Liver (tissue), 8 donors: ENCODE measurements at regions not wholly inside any gene's neighbourhood (a gene's known extent, or its start where the extent isn't known, plus 50 kb on each side); places are given as distances from the start of the nearest gene placed in this dataset.

Source experiments
- DNase-seq: peaks from one replicate; pipeline ENCODE4 v3.0.0-alpha.2; 2017; ENCODE audit warnings: low spot score
- H3K27ac ChIP-seq, 2 donors: one replicate each; pipeline ENCODE4 v1.7.0; 2013; ENCODE audit warnings: inconsistent platforms in 2 of 2, low read length in 2 of 2, control low read depth in 1 of 2, low read depth in 1 of 2, mild to moderate bottlenecking in 1 of 2
- H3K27me3 ChIP-seq, 4 donors: one replicate each; pipeline versions ENCODE4 v1.6.1 to v1.7.0; 2013; ENCODE audit warnings: low read length in 3 of 4, inconsistent platforms in 1 of 4, mild to moderate bottlenecking in 1 of 4, moderate library complexity in 1 of 4; ENCODE audit not compliant: control insufficient read depth in 4 of 4, insufficient read depth in 4 of 4
- H3K36me3 ChIP-seq, 4 donors: one replicate each; pipeline versions ENCODE4 v1.6.1 to v1.7.0; 2013; ENCODE audit warnings: low read length in 3 of 4, mild to moderate bottlenecking in 3 of 4, low read depth in 1 of 4, moderate library complexity in 1 of 4; ENCODE audit not compliant: control insufficient read depth in 4 of 4, insufficient read depth in 3 of 4
- H3K4me1 ChIP-seq, 4 donors: one replicate each; pipeline versions ENCODE4 v1.6.1 to v1.7.0; 2013; ENCODE audit warnings: low read length in 3 of 4, mild to moderate bottlenecking in 3 of 4, moderate library complexity in 1 of 4; ENCODE audit not compliant: control insufficient read depth in 4 of 4, insufficient read depth in 4 of 4
- H3K4me3 ChIP-seq, 3 donors: one replicate each; pipeline versions ENCODE4 v1.6.1 to v1.7.0; 2013; ENCODE audit warnings: low read length in 3 of 3, control low read depth in 1 of 3, low read depth in 1 of 3, mild to moderate bottlenecking in 1 of 3
- H3K9ac ChIP-seq, 2 donors: one replicate each; pipeline ENCODE4 v1.7.0; 2013; ENCODE audit warnings: low read length in 2 of 2, mild to moderate bottlenecking in 2 of 2, moderate library complexity in 2 of 2, control low read depth in 1 of 2, low read depth in 1 of 2
- H3K9me3 ChIP-seq, 4 donors: one replicate each; pipeline versions ENCODE4 v1.6.1 to v1.7.0; 2013; ENCODE audit warnings: low read length in 3 of 4; ENCODE audit not compliant: control insufficient read depth in 4 of 4
- EGR1 ChIP-seq, 2 donors: IDR thresholded peaks; 2 replicates each; pipeline ENCODE4 v1.6.1; 2016 to 2018; ENCODE audit warnings: antibody characterized with exemption in 2 of 2, low read depth in 2 of 2
- FOXA2 ChIP-seq: IDR thresholded peaks from 2 replicates; pipeline ENCODE4 v1.6.1; 2016; ENCODE audit warnings: antibody characterized with exemption
- GABPA ChIP-seq, 2 donors: IDR thresholded peaks in 1 of 2; conservative IDR thresholded peaks in 1 of 2; 2 replicates each; pipeline ENCODE4 v1.6.1; 2016; ENCODE audit warnings: antibody characterized with exemption in 2 of 2, mild to moderate bottlenecking in 1 of 2, moderate library complexity in 1 of 2
- JUND ChIP-seq, 2 donors: IDR thresholded peaks; 2 replicates each; pipeline ENCODE4 v1.6.1; 2016; ENCODE audit warnings: antibody characterized with exemption in 2 of 2
- NR2F2 ChIP-seq: IDR thresholded peaks from 2 replicates; pipeline ENCODE4 v1.6.1; 2016; ENCODE audit warnings: antibody characterized with exemption
- SP1 ChIP-seq: IDR thresholded peaks from 2 replicates; pipeline ENCODE4 v1.6.1; 2018; ENCODE audit warnings: antibody characterized with exemption, mild to moderate bottlenecking
- YY1 ChIP-seq: IDR thresholded peaks from 2 replicates; pipeline ENCODE4 v1.6.1; 2016; ENCODE audit warnings: antibody characterized with exemption, mild to moderate bottlenecking
- WGBS: extraction: QIAGEN DNeasy Blood & Tissue Kit; methylation state at CpG from one replicate; pipeline ENCODE4 v1.1.7; 2013; 5-methylcytosine and 5-hydroxymethylcytosine counted together
- TF ChIP-seq, protein P1 (sequence below): IDR thresholded peaks from 2 replicates; pipeline ENCODE4 v1.6.1; 2016; ENCODE audit warnings: antibody characterized with exemption
- TF ChIP-seq, protein P2 (sequence below): fragments of 150-350 bp; IDR thresholded peaks from 2 replicates; pipeline ENCODE4 v1.5.1; 2017; ENCODE audit warnings: improper control_type of control experiment, low read depth, low read length; ENCODE audit not compliant: missing input control
- TF ChIP-seq, protein P3 (sequence below): IDR thresholded peaks from 2 replicates; pipeline ENCODE4 v1.6.1; 2016; ENCODE audit warnings: antibody characterized with exemption
- donor health status: healthy.
- donor health status: healthy.
- donor health status: healthy.
- donor health status: healthy.
- donor health status: healthy.

DNA sequence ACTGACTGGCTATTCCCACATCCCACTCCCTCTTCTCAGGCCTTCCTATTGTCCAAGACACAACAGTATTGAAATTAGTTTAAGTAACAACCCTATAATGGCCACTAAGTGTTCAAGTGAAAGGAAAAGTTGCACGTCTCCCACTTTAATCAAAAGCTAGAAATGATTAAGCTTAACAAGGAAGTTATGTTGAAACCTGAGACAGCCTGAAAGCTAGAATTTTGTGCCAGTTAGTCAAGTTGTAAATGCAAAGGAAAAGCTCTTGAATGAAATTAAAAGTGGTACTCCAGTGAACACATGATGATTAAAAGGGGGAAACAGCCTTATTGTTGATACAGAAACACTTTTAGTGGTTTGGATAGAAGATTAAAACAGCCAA, 332.7 kb downstream of the CASP12 start:
- no peak for DNase-seq
- Histone ChIP-seq H3K27me3 (no peaks in the 10 kb centered on the region), H3K36me3 (no peaks in the 10 kb centered on the region), H3K4me3 (no peak overlapping the region), H3K9me3 (peaks cover 0 to 3% (median under 1%) of the 10 kb centered on the region in 4 donors), H3K27ac (no peak overlapping the region), H3K9ac (no peak overlapping the region), H3K4me1 (no peaks in the 10 kb centered on the region)
- no peak for TF ChIP-seq EGR1 (IDR thresholded peaks at IDR 0.05; ENCODE audit: low read depth in 2 of 2)
- WGBS: 65% methylated on average over 1 of the region's 1 CpG

DNA sequence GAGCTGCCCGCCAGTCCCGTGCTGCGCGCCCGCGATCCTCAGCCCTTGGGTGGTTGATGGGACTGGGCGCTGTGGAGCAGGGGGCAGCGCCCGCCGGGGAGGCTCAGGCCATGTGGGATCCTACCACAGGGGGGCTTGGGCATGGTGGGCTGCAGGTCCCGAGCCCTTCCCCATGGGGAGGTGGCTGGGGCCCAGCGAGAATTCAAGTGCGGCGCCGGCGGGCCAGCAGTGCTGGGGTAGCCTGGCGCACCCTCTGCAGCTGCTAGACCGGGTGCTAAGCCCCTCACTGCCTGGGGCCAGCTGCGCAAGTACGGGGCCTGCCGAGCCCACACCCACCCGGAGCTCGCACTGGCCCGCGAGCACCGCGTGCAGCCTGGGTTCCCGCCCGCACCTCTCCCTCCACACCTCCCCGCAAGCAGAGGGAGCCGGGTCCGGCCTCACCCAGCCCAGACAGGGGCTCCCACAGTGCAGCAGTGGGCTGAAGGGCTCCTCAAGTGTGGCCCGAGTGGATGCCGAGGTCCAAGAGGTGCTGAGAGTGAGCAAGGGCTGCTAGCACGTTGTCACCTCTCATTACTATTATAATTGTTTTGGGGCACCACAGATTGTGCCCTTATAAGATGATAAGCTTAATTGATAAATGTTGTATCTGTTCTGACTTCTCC, 333.2 kb downstream of the CASP12 start:
- H3K4me1 ChIP-seq: no peaks in the 10 kb centered on the region
- H3K27ac ChIP-seq: no peak overlapping the region
- H3K9ac ChIP-seq: no peak overlapping the region
- TF ChIP-seq, protein P1, sequence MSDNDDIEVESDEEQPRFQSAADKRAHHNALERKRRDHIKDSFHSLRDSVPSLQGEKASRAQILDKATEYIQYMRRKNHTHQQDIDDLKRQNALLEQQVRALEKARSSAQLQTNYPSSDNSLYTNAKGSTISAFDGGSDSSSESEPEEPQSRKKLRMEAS: no peak
- TF ChIP-seq GABPA (IDR thresholded peaks at IDR 0.05 in 1 of 2, conservative IDR thresholded peaks at IDR 0.05 in 1 of 2): no peak
- TF ChIP-seq YY1: no peak
- 95% methylated on average over 35 of the region's 35 CpGs for WGBS
- peaks cover 0 to 3% (median under 1%) of the 10 kb centered on the region in 4 donors for H3K9me3 ChIP-seq
- DNase-seq: no peak
- no peak overlapping the region for H3K4me3 ChIP-seq
- no peaks in the 10 kb centered on the region for H3K36me3 ChIP-seq
- no peaks in the 10 kb centered on the region for H3K27me3 ChIP-seq

DNA sequence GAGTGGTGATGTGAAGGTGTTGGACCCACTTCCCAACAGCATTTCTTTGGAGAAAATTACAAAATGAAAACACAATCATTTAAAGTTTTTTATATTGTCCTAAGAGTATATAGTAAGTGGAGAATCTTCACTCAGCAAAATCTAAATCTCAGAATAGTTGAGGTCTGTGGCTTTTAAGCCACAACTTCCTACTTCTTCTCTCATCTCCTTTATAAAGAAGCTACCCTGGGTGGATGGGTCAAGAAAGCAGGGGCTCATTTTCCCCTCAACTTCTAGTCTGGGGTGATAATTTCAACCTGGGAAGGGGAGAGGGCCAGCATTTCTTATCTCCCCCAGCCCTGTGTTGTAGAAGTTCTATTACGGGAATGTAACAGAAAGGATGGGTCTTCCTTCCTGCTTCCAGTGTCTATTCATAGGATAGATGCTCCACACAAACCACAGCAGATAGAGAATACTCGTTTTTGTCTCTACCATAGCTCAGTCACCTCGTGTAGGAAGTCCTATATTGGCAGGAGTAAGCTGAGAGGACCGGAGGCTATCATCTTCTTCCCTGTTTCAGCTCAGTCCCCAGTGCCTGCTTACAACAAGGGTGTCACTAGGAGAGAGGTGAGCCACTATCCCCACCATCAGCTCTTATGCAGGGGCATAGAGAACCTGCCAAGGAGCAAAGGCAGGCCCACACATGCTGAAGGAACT, 341.5 kb downstream of the CASP12 start:
- Histone ChIP-seq H3K4me1 (no peaks in the 10 kb centered on the region), H3K27ac (no peak overlapping the region), H3K9ac (no peak overlapping the region), H3K9me3 (no peaks in the 10 kb centered on the region), H3K36me3 (no peaks in the 10 kb centered on the region), H3K27me3 (peaks cover 0 to 7% (median 0%) of the 10 kb centered on the region in 4 donors), H3K4me3 (no peak overlapping the region)
- no peak for DNase-seq
- TF ChIP-seq JUND (IDR thresholded peaks at IDR 0.05) (no peak), EGR1 (IDR thresholded peaks at IDR 0.05; ENCODE audit: low read depth in 2 of 2) (no peak), FOXA2 (no peak), NR2F2 (no peak), SP1 (no peak), GABPA (IDR thresholded peaks at IDR 0.05 in 1 of 2, conservative IDR thresholded peaks at IDR 0.05 in 1 of 2) (no peak)
- TF ChIP-seq, protein P1: no peak
- TF ChIP-seq, protein P2, sequence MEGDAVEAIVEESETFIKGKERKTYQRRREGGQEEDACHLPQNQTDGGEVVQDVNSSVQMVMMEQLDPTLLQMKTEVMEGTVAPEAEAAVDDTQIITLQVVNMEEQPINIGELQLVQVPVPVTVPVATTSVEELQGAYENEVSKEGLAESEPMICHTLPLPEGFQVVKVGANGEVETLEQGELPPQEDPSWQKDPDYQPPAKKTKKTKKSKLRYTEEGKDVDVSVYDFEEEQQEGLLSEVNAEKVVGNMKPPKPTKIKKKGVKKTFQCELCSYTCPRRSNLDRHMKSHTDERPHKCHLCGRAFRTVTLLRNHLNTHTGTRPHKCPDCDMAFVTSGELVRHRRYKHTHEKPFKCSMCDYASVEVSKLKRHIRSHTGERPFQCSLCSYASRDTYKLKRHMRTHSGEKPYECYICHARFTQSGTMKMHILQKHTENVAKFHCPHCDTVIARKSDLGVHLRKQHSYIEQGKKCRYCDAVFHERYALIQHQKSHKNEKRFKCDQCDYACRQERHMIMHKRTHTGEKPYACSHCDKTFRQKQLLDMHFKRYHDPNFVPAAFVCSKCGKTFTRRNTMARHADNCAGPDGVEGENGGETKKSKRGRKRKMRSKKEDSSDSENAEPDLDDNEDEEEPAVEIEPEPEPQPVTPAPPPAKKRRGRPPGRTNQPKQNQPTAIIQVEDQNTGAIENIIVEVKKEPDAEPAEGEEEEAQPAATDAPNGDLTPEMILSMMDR: no peak
- TF ChIP-seq, protein P3, sequence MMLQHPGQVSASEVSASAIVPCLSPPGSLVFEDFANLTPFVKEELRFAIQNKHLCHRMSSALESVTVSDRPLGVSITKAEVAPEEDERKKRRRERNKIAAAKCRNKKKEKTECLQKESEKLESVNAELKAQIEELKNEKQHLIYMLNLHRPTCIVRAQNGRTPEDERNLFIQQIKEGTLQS: no peak
- 51% methylated on average over 4 of the region's 4 CpGs for WGBS
